HG03060 (cell line): ENCODE measurements at regions not wholly inside any gene's neighbourhood (a gene's known extent, or its start where the extent isn't known, plus 50 kb on each side); places are given as distances from the start of the nearest gene placed in this dataset.
"Not testable (repeated sequence)": the region's sequence is repeated elsewhere in the genome, so short reads cannot be mapped to it uniquely, and the experiment has no call there.

Experiments used
- ATAC-seq: cut with Tn5 transposase; IDR thresholded peaks from one replicate; pipeline ENCODE4 v1.9.1; 2021; ENCODE audit warnings: low read depth, moderate number of reproducible peaks; ENCODE audit not compliant: unreplicated experiment

DNA sequence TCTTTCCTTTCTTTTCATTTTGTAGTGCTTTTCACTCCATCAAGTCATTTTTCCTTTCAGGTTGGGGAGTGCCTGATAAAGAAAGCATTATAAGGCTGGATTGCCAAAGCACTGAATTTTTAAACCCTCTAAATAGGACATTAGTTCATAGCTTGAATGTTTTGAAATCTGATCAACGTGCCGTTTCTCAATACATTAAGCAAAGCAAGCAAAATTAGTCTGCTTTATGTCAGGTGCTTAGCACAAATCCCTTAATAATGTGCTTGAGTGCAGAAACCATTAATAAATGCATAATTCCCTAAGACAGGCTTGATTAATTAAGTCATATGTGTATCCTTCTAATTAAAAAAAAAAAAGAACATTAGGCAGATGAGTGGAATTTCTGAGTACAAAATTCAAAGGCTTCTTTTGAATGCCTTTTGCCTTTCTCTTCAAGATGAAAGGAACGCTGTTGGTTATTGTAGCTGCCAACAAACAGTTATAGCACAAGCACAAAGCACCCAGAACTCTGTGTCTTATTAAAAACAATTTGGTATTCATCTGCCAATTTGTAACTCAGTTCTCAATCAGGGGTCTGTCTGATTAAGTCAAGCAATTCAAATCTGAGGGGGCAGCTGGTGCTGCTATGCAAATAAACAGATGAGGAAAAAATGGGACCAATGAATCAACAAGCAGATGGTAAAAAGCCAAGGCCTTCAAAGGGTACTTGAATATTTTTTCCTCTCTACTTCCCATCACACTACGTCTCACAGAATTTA, 233.7 kb downstream of the TLE1 start:
- no peak for ATAC-seq

GRCh38 chr9:81445331-81445921, 243.9 kb downstream of the TLE1 start:
- no peak for ATAC-seq

DNA sequence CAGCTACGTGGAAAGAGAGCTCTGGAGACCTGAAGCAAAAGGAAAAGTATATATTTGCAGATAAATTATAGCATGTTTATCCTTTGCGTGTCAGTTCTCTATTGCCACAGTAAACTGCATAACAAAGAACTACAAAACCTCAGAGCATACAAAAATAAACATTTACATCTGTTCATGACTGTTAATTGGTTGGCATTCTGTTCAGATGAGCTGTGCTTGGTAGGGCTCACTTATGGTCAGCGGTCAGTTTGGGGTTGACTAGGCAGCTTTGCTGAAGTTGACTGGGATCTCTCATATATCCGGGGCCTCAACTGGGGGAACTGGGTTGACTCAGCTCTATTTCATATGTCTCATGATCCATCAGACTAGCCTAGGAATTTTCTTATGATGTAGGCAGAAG, 257.7 kb downstream of the TLE1 start:
- ATAC-seq = no peak

- ATAC-seq = no peak
Observed at GRCh38 chr9:81430727-81431126, 258.6 kb downstream of the TLE1 start.

- no peak for ATAC-seq
Observed at GRCh38 chr9:81427870-81428269, 261.5 kb downstream of the TLE1 start.

DNA sequence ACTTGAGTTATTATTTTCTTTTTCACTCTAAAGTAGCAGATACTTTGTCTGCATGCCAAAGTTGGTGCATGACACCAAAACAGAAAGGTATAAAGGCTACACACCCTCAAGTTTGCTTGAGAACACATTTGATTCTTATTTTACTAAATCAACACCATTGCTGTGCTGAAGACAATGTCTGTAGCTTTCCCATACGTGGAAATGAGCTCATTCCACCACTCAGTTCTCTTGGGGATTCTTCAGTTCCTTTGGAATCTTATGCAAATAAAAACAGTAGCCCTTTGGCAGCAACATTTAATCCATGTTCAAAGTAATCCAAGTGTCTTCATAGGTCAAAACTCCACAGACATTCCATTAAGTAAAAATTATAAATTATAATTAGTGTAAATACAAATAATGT, 264.9 kb downstream of the TLE1 start:
- ATAC-seq = no peak

GRCh38 chr9:81423589-81424326, 265.6 kb downstream of the TLE1 start:
- ATAC-seq = no peak

DNA sequence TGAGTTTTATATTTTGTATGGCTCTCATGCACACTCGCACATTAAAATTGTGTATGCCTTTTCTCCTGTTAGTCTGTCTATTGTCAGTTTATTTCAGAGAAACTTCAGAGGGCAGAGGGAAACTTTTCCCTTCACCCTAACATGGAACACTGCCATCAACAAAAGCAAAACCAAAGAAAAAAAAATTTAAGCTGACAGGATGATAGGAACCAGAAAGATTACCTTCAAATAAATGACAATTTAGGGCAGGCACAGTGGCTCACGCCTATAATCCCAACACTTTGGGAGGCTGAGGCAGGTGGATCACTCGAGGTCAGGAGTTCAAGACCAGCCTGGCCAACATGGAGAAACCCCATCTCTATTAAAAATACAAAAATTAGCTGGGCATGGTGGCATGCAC, 268.3 kb downstream of the TLE1 start:
- not testable (repeated sequence) for ATAC-seq

GRCh38 chr9:81420024-81420423, 269.3 kb downstream of the TLE1 start:
- no peak for ATAC-seq

GRCh38 chr9:81417941-81418340, 271.4 kb downstream of the TLE1 start:
- no peak for ATAC-seq

DNA sequence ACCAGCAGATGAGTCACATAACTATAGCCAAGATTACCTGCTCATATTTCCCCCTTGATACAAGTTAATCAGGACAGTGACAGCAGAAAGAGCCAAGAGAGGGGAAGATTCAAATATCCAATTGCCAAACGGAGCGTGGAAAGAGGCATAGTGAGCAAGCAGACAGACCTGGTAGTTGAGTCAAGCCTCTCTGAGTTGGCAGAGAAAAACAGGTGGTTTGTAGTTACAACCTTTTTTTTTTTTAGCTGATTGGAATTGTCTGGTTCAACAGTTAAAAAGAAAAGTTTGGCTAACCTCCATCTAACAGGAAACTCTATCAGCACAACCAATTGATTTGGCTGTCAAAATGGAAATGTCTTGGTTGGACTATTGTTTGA, 272.1 kb downstream of the TLE1 start:
- no peak for ATAC-seq

- ATAC-seq = no peak
Observed at GRCh38 chr9:81416476-81417298, 272.7 kb downstream of the TLE1 start.

DNA sequence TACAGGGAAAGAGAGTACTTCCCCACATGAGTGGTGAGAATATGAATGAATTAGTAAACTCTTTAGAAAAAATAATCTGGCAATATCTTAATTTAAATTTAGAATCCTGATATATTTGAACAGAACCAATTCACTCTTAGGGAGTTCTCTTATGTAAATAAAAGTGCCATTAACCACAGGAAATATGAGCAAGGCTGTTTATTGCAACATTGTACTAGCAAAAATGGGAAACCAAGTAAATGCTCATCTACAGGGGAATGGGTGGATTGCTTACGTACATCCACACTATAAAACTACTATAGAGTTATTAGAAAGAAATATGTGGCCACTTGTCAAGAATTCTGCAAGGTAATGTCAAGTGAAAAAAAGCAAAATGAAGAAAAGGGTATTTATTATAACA, 274.5 kb downstream of the TLE1 start:
- ATAC-seq = no peak

GRCh38 chr9:81411961-81412360, 277.4 kb downstream of the TLE1 start:
- no peak for ATAC-seq

DNA sequence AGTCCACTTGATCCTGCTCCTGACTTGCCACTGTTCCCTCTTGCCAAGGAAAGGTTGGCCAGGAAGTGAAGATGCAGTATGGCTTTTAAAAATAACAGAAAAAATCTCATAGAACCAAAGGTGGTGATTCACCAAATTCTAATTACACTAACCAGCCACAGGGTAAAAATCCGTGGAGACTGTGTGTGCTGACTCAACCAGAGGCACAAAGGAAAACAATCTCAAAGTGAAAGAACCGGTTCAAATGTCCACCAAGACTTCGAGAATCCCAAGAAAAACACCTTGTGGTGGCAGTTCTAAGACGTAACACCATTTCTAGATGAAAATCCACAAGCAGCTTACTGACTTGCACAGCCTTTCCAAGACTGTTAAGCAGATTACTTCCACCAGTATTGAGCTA, 279.1 kb downstream of the TLE1 start:
- no peak for ATAC-seq

DNA sequence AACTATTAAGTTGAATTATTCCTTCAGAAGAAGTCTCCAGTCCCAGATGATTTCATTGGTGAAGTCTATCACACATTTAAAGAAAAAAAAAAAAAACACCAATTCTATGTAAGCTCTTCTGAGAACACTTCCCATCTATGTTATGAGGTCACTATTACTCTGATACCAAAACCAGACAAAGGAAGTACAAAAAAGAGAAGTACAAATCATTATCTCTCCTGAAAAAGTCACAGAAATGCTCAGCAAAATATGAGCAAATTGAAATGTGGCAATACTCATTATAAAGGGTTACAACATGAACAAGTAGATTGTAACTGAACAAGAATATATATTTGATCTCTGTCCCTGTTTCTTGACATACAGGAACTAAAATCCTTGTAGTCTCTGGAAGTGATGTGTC, 280.4 kb downstream of the TLE1 start:
- ATAC-seq = no peak

DNA sequence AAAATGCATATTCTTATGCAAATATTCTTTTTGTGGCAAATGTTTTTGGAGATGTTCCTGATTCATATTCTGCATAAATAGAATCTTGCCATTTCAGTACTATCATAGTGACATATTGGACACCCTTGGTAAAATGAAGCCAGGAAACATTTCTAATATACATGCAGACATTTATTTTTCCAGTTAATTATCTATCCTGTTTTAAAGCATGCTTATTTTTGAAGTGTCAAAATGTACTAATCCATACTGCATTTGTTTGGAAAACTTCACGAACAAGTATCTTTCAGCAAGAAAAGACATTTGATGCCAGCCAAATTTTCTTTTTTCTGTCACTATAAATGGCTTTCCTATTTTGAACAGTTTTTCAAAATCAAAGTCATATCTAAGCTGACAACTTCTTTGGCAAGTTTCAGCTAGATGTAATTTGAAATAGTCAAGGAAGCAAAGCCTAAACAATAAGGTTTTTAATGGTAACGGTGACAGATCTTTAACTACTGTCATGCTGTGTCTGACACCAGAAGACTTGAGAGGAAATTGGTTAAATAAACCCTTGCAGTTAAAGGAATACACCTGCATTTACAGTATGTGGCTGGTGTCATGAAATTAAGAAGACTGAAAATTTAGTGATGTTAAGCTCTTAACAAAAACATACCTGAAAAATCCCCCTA, 284.3 kb downstream of the TLE1 start:
- ATAC-seq = no peak

DNA sequence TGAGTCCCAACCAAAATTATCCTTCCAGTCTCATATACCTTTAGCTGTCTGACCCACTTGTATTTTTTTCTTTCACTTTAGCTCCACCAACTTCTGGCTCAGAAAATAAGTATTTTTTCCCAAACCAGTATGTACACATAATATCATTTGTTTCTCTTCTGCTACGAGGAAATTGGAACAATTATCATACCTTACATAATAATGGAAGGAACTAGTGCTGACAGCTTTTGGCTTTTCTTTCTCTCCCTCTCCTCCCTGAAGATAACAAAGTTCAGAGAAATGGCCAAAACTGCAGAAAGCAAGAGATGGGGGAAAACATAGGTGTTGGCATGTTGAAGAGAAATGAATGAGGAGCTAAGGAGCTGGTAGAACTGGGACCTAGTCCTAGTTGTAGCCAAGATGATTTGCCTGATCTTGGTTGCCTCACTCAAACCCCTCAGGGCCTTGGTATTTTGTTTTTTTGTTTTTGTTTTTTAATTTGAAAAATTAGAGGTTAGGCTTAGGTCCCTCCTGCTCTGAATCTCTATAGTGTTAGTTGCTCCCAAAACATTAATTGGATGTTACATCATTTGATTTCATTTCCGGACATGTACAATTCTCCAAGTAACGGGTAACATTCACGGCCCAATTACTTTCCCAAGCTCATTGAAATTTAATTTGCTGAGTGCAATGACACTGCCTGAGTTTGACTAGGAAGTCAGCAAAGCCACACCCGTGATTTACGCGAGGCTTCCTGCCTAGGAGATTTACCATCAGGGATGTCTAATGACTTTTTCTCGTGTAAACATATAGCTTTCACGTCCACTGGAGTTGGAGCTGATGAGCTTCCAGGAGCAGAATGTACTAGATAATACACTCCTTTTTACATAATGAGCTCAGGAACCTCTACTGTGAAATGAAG, 291.6 kb downstream of the TLE1 start:
- ATAC-seq = no peak

GRCh38 chr9:81396528-81396927, 292.8 kb downstream of the TLE1 start:
- ATAC-seq = no peak
